ENCODE measurements at regions not wholly inside any gene's neighbourhood (a gene's known extent, or its start where the extent isn't known, plus 50 kb on each side); places are given as distances from the start of the nearest gene placed in this dataset.
"Not testable (repeated sequence)": the region's sequence is repeated elsewhere in the genome, so short reads cannot be mapped to it uniquely, and the experiment has no call there.

DNA sequence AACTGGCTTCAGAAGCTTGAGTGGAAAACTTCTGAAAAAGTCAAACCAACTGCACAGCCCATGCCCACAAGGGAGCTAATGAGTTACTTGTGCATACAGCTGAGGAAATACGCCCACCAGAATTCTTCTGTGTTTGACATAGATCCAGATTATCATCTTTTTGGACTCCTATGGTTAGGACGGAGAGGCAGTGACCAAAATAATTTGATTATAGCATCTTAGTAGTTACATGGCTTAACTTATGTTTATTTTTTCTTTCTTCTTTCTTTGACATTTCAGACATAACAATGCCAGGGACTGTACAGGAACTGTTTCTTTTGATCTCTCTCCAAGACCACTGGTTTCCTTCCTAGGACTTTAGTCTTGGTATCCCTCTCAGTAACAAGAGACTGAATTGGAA lies 246.1 kb upstream of the RASGRP1 start:
- Histone ChIP-seq H3K36me3 (no peaks in the 10 kb centered on the region), H3K4me1 (no peaks in the 10 kb centered on the region), H3K4me3 (no peak overlapping the region), H3K9me3 (no peaks in the 10 kb centered on the region), H3K27me3 (no peaks in the 10 kb centered on the region), H3K27ac (no peak overlapping the region)
- no peak for TF ChIP-seq POLR2A (IDR thresholded peaks at IDR 0.05)
- TF ChIP-seq, protein P1, sequence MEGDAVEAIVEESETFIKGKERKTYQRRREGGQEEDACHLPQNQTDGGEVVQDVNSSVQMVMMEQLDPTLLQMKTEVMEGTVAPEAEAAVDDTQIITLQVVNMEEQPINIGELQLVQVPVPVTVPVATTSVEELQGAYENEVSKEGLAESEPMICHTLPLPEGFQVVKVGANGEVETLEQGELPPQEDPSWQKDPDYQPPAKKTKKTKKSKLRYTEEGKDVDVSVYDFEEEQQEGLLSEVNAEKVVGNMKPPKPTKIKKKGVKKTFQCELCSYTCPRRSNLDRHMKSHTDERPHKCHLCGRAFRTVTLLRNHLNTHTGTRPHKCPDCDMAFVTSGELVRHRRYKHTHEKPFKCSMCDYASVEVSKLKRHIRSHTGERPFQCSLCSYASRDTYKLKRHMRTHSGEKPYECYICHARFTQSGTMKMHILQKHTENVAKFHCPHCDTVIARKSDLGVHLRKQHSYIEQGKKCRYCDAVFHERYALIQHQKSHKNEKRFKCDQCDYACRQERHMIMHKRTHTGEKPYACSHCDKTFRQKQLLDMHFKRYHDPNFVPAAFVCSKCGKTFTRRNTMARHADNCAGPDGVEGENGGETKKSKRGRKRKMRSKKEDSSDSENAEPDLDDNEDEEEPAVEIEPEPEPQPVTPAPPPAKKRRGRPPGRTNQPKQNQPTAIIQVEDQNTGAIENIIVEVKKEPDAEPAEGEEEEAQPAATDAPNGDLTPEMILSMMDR (IDR thresholded peaks at IDR 0.05 in 4 of 5, conservative IDR thresholded peaks at IDR 0.05 in 1 of 5): no peak
- ATAC-seq (no peak), DNase-seq (no peak)
- in situ Hi-C loops (cut with MboI; ENCODE audit: low sequenced_read_pairs in 4 of 4): loop anchor here (10.0 to 25.0 kb wide), 4 partner anchors 174 to 777 kb away; partner anchors contain the start of gene THBS1 (in 2 of the 4)
- intact Hi-C loops (cut with DNase I; ENCODE audit: low total_unique reads): loop anchor here (10.0 kb wide), 2 partner anchors 184 to 874 kb away; no protein-coding TSS in a partner anchor

DNA sequence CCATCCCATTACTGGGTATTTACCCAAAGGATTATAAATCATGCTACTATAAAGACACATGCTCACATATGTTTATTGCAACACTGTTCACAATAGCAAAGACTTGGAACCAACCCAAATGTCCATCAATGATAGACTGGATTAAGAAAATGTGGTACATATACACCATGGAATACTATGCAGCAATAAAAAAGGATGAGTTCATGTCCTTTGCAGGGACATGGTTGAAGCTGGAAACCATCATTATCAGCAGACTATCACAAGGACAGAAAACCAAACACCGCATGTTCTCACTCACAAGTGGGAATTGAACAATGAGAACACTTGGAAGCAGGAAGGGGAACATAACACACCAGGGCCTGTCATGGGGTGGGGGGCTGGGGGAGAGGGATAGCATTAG lies 249.6 kb upstream of the RASGRP1 start:
- in situ Hi-C loops (cut with MboI; ENCODE audit: low sequenced_read_pairs in 4 of 4) (loop anchor here (10.0 to 25.0 kb wide), 4 partner anchors 171 to 773 kb away; partner anchors contain the start of gene THBS1 (in 2 of the 4)), intact Hi-C loops (cut with DNase I; ENCODE audit: low total_unique reads) (loop anchor here (10.0 kb wide), 2 partner anchors 181 to 871 kb away; no protein-coding TSS in a partner anchor)
- not testable (repeated sequence) for H3K4me1 ChIP-seq, H3K4me3 ChIP-seq, H3K27me3 ChIP-seq, H3K27ac ChIP-seq, ATAC-seq, H3K36me3 ChIP-seq, H3K9me3 ChIP-seq, DNase-seq

DNA sequence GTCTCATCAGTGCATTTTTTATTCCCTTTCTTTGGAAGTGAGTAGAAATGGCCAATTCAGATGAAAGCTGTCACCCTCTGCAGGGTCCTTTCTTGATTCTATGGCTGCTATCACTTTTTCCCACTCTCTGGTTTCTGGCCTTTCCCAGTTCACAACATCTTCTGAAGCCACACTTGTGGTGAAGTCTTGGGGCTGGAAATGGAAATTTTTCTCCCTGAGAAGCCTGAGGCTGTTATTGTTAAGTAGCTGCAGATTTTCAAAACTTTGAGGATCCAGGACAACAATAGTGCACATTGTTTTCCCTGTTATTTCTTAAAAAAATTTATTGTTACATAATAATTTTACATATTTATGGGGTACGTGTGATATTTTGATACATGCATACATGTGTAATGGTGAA lies 250.3 kb upstream of the RASGRP1 start:
- Histone ChIP-seq H3K36me3 (no peaks in the 10 kb centered on the region), H3K27me3 (no peaks in the 10 kb centered on the region), H3K4me1 (no peaks in the 10 kb centered on the region), H3K9me3 (no peaks in the 10 kb centered on the region), H3K27ac (no peak overlapping the region), H3K4me3 (no peak overlapping the region)
- DNase-seq: no peak
- TF ChIP-seq POLR2A (IDR thresholded peaks at IDR 0.05): no peak
- TF ChIP-seq, protein P1 (IDR thresholded peaks at IDR 0.05 in 4 of 5, conservative IDR thresholded peaks at IDR 0.05 in 1 of 5): no peak
- in situ Hi-C loops (cut with MboI; ENCODE audit: low sequenced_read_pairs in 4 of 4) (loop anchor here (10.0 to 25.0 kb wide), 4 partner anchors 170 to 772 kb away; partner anchors contain the start of gene THBS1 (in 2 of the 4)), intact Hi-C loops (cut with DNase I; ENCODE audit: low total_unique reads) (loop anchor here (5.0 to 10.0 kb wide), 3 partner anchors 180 to 870 kb away; no protein-coding TSS in a partner anchor)
- no peak for ATAC-seq

- Histone ChIP-seq H3K27me3 (no peaks in the 10 kb centered on the region), H3K4me1 (no peaks in the 10 kb centered on the region), H3K9me3 (no peaks in the 10 kb centered on the region), H3K4me3 (no peak overlapping the region), H3K36me3 (no peaks in the 10 kb centered on the region), H3K27ac (no peak overlapping the region)
- TF ChIP-seq POLR2A (IDR thresholded peaks at IDR 0.05): no peak
- TF ChIP-seq, protein P1 (IDR thresholded peaks at IDR 0.05 in 4 of 5, conservative IDR thresholded peaks at IDR 0.05 in 1 of 5): peak; percentile 89 to 95 (median 90)
- intact Hi-C loops (cut with DNase I; ENCODE audit: low total_unique reads): loop anchor here (1.0 to 10.0 kb wide), 4 partner anchors 177 to 867 kb away; no protein-coding TSS in a partner anchor
- DNase-seq: peak; percentile 26 to 57
- peak; percentile 45 to 73 for ATAC-seq
- in situ Hi-C loops (cut with MboI; ENCODE audit: low sequenced_read_pairs in 4 of 4): loop anchor here (10.0 to 25.0 kb wide), 4 partner anchors 167 to 770 kb away; partner anchors contain the start of gene THBS1 (in 2 of the 4)
Measured at GRCh38 chr15:38817427-38818156, 253.0 kb upstream of the RASGRP1 start.

- Histone ChIP-seq H3K27ac (no peak overlapping the region), H3K27me3 (no peaks in the 10 kb centered on the region), H3K4me3 (no peak overlapping the region), H3K4me1 (no peaks in the 10 kb centered on the region), H3K36me3 (no peaks in the 10 kb centered on the region), H3K9me3 (no peaks in the 10 kb centered on the region)
- DNase-seq (no peak), ATAC-seq (no peak)
- TF ChIP-seq, protein P1 (IDR thresholded peaks at IDR 0.05 in 4 of 5, conservative IDR thresholded peaks at IDR 0.05 in 1 of 5): no peak
- TF ChIP-seq POLR2A (IDR thresholded peaks at IDR 0.05): no peak
- in situ Hi-C loops (cut with MboI; ENCODE audit: low sequenced_read_pairs in 4 of 4) (loop anchor here (10.0 to 25.0 kb wide), 4 partner anchors 167 to 769 kb away; partner anchors contain the start of gene THBS1 (in 2 of the 4)), intact Hi-C loops (cut with DNase I; ENCODE audit: low total_unique reads) (loop anchor here (5.0 to 10.0 kb wide), 3 partner anchors 177 to 867 kb away; no protein-coding TSS in a partner anchor)
Measured at GRCh38 chr15:38818157-38818790, 253.7 kb upstream of the RASGRP1 start.
